Tibial artery (tissue), 4 donors: ENCODE measurements at regions not wholly inside any gene's neighbourhood (a gene's known extent, or its start where the extent isn't known, plus 50 kb on each side); places are given as distances from the start of the nearest gene placed in this dataset.

ENCODE experiments used
- DNase-seq, 2 donors: peaks; one replicate each; pipeline ENCODE4 v3.0.0-alpha.2; 2019
- H3K27ac ChIP-seq, 2 donors: fragments of 200-600 bp; sonication (generic) in 1 of 2; 1 replicate in 1 of 2; 2 replicates in 1 of 2; pipeline ENCODE4 v1.5.1; 2018 to 2019; ENCODE audit warnings: mild to moderate bottlenecking in 1 of 2
- H3K27me3 ChIP-seq, 2 donors: fragments of 200-600 bp; sonication (generic) in 1 of 2; one replicate each; pipeline versions ENCODE4 v1.5.1 to v1.6.0; 2016 to 2019
- H3K36me3 ChIP-seq, 3 donors: fragments of 200-600 bp; sonication (generic) in 2 of 3; one replicate each; pipeline ENCODE4 v1.5.1; 2016 to 2019; ENCODE audit warnings: mild to moderate bottlenecking in 2 of 3
- H3K4me1 ChIP-seq, 4 donors: fragments of 200-600 bp; sonication (generic) in 2 of 4; 1 replicate in 3 of 4; 2 replicates in 1 of 4; pipeline ENCODE4 v1.5.1; 2016 to 2019
- H3K4me3 ChIP-seq, 2 donors: fragments of 200-600 bp; sonication (generic) in 1 of 2; 1 replicate in 1 of 2; 2 replicates in 1 of 2; pipeline ENCODE4 v1.5.1; 2018 to 2019; ENCODE audit warnings: mild to moderate bottlenecking in 2 of 2
- H3K9me3 ChIP-seq, 3 donors: fragments of 200-600 bp; sonication (generic) in 1 of 3; one replicate each; pipeline ENCODE4 v1.5.1; 2016 to 2019
- intact Hi-C: fragments of 100-400 bp; cut with DNase I; formaldehyde crosslinking; loops from one replicate; pipeline ENCODE4 v1.15.0; 2023; ENCODE audit warnings: low total_unique reads
- TF ChIP-seq, protein P1 (sequence below), 2 experiments: fragments of 200-600 bp in 1 of 2; fragments of 450-650 bp in 1 of 2; IDR thresholded peaks; one replicate each; pipeline ENCODE4 v1.5.1; 2017 to 2019; ENCODE audit warnings: antibody characterized with exemption in 2 of 2, mild to moderate bottlenecking in 1 of 2, moderate library complexity in 1 of 2

DNA sequence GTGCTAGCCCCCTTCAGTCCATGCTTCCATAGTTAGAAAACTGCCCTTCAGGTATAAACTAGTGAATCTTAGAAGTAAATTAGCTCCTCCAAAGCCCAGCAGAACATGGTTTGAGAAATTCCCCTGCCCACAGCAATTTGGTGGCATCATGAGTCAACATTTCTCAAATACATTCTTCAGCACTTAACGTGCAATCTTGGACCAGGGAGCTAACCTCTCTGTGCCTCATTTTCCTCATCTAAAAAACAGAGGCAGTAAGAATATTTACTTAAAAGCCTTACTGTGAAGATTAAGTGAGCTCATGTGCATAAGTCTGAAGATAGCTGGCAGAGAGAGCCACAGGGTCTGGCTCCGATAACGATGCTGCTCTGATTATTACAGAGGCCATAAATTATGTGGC is 800.7 kb upstream of the AMELY start:
- Histone ChIP-seq H3K4me1 (no peaks in the 10 kb centered on the region), H3K9me3 (no peaks in the 10 kb centered on the region), H3K4me3 (no peak overlapping the region), H3K27me3 (no peaks in the 10 kb centered on the region), H3K27ac (no peak overlapping the region), H3K36me3 (no peaks in the 10 kb centered on the region)
- intact Hi-C loops: no loop called here
- TF ChIP-seq, protein P1, sequence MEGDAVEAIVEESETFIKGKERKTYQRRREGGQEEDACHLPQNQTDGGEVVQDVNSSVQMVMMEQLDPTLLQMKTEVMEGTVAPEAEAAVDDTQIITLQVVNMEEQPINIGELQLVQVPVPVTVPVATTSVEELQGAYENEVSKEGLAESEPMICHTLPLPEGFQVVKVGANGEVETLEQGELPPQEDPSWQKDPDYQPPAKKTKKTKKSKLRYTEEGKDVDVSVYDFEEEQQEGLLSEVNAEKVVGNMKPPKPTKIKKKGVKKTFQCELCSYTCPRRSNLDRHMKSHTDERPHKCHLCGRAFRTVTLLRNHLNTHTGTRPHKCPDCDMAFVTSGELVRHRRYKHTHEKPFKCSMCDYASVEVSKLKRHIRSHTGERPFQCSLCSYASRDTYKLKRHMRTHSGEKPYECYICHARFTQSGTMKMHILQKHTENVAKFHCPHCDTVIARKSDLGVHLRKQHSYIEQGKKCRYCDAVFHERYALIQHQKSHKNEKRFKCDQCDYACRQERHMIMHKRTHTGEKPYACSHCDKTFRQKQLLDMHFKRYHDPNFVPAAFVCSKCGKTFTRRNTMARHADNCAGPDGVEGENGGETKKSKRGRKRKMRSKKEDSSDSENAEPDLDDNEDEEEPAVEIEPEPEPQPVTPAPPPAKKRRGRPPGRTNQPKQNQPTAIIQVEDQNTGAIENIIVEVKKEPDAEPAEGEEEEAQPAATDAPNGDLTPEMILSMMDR (IDR thresholded peaks at IDR 0.05): no peak
- no peak for DNase-seq

DNA sequence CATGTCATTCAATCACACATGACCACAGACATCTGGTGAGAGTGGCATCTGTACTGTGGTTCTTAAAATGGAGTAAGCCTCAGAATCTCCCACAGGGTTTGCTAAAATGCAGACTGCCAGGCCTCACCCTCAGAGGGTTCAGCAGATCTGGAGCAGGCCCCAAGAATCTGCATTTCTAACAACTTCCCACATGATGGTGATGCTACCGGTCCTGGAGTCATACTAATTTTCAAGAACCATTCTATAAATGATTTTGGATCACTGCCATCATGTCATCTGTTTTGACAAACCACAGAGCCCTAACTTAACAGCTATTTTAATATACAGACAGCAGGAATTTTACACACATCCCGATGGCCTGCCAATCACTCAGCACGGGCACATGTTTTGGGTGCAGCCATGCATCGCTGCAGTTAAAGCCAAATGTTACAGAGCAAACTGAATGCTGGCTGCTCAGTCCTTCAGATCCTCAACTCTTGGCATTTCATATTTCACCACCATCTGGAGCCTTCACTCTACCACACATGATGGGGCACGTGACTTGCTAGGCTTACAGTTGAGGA is 792.1 kb upstream of the AMELY start:
- Histone ChIP-seq H3K27ac (no peak overlapping the region), H3K9me3 (no peaks in the 10 kb centered on the region), H3K27me3 (no peaks in the 10 kb centered on the region), H3K36me3 (no peaks in the 10 kb centered on the region), H3K4me3 (no peak overlapping the region), H3K4me1 (no peaks in the 10 kb centered on the region)
- TF ChIP-seq, protein P1 (IDR thresholded peaks at IDR 0.05): no peak
- intact Hi-C loops: no loop called here
- no peak for DNase-seq

DNA sequence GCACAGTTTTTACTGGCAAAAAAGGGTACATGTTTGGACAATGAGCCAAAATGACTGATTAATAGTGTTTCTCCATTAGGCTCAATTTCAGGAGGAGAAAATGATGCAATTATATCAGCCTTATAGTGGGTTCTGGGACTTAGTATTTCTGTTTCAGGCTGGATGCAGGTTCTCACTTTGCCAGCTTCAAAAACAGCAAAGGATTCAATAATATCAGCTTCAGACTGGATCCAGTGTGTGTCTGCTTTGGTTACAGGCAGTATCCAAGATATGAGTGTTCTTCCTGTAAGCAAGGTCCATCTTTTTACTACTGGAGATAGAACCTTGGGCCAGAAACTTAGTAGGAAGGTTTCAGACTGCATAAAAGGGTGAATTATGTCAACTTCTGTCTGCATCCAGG is 790.9 kb upstream of the AMELY start:
- no peak overlapping the region for H3K27ac ChIP-seq
- no peaks in the 10 kb centered on the region for H3K36me3 ChIP-seq
- H3K9me3 ChIP-seq: no peaks in the 10 kb centered on the region
- H3K4me1 ChIP-seq: no peaks in the 10 kb centered on the region
- H3K4me3 ChIP-seq: no peak overlapping the region
- H3K27me3 ChIP-seq: no peaks in the 10 kb centered on the region
- DNase-seq: no peak
- intact Hi-C loops: no loop called here
- TF ChIP-seq, protein P1 (IDR thresholded peaks at IDR 0.05): no peak

DNA sequence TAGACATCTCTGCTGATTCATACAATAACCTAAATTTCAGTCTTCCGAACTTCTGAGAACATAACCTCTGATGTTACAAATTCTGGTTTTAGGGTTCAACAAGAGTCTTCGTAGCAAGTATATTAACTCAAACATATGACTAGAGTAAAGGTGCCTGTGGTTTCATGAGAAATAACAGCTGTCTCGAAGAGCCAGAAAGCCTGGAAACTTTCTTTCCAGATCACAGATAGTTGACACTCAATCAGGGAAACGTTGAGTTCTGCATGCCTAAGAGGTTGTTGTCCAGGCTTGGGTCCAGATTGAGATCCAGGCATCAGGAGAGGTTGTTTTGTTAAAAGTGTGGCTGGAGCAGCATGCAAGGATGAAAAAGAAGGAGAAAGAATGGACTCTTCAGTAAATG is 790.1 kb upstream of the AMELY start:
- Histone ChIP-seq H3K36me3 (no peaks in the 10 kb centered on the region), H3K9me3 (no peaks in the 10 kb centered on the region), H3K27ac (no peak overlapping the region), H3K27me3 (no peaks in the 10 kb centered on the region), H3K4me3 (no peak overlapping the region), H3K4me1 (no peaks in the 10 kb centered on the region)
- intact Hi-C loops: no loop called here
- DNase-seq: no peak
- TF ChIP-seq, protein P1 (IDR thresholded peaks at IDR 0.05): no peak

DNA sequence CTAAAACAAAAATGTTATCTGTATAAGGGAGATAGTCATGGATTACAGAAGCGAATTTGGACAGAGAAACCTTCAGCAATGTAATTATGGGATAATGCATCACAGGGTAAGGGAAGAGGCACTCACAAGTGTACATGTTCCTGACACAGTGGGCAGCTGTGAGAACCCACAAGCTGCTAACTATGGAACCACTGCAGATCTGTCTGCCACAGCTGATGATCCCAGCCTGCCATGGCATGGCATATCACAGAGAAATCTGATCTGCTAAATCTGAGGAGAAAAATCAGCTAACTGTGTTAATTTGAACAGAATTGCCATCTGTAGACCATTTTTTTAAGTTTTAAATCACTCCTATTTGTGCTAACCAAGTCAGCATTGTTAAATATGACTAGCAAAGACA is 786.0 kb upstream of the AMELY start:
- Histone ChIP-seq H3K4me1 (no peaks in the 10 kb centered on the region), H3K27ac (no peak overlapping the region), H3K9me3 (no peaks in the 10 kb centered on the region), H3K27me3 (no peaks in the 10 kb centered on the region), H3K36me3 (no peaks in the 10 kb centered on the region), H3K4me3 (no peak overlapping the region)
- TF ChIP-seq, protein P1 (IDR thresholded peaks at IDR 0.05): no peak
- intact Hi-C loops: no loop called here
- DNase-seq: no peak

DNA sequence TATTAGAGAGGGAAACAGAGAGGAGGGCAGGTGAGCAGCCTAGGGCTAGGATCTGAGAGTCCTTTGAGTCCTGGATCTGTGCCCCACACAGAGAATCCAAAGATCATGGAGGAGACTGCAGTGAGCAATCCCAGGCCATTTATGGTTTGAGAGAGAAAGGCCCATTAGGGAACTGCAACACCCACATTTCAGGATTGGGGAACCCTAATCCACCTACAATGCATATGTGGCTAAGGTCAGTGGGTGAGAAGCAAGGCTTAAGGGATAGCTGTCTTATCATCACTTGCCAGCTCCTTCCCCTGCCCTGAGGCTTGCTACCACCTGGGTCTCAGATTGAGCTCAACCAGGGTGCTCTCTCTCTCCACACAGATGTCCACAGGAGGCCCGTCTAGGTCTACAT is 781.1 kb upstream of the AMELY start:
- intact Hi-C loops: no loop called here
- H3K9me3 ChIP-seq: no peaks in the 10 kb centered on the region
- no peaks in the 10 kb centered on the region for H3K27me3 ChIP-seq
- DNase-seq: no peak
- no peaks in the 10 kb centered on the region for H3K4me1 ChIP-seq
- H3K4me3 ChIP-seq: no peak overlapping the region
- H3K36me3 ChIP-seq: no peaks in the 10 kb centered on the region
- H3K27ac ChIP-seq: no peak overlapping the region
- TF ChIP-seq, protein P1 (IDR thresholded peaks at IDR 0.05): no peak
